Uterus (tissue), 2 donors: ENCODE measurements at regions not wholly inside any gene's neighbourhood (a gene's known extent, or its start where the extent isn't known, plus 50 kb on each side); places are given as distances from the start of the nearest gene placed in this dataset.
"Not testable (repeated sequence)": the region's sequence is repeated elsewhere in the genome, so short reads cannot be mapped to it uniquely, and the experiment has no call there.

Experiments used
- POLR2A ChIP-seq, 2 donors: fragments of 450-650 bp; IDR thresholded peaks; one replicate each; pipeline ENCODE4 v1.6.1; 2016; ENCODE audit warnings: antibody characterized with exemption in 2 of 2, mild to moderate bottlenecking in 1 of 2, moderate library complexity in 1 of 2
- TF ChIP-seq, protein P1 (sequence below), 4 experiments: fragments of 200-600 bp in 2 of 4; fragments of 450-650 bp in 2 of 4; sonication (generic) in 2 of 4; IDR thresholded peaks; one replicate each; pipeline ENCODE4 v1.5.1; 2016 to 2019; ENCODE audit warnings: antibody characterized with exemption in 4 of 4, mild to moderate bottlenecking in 2 of 4, moderate library complexity in 1 of 4

- TF ChIP-seq POLR2A (IDR thresholded peaks at IDR 0.05), result not testable (repeated sequence)
- TF ChIP-seq, protein P1, sequence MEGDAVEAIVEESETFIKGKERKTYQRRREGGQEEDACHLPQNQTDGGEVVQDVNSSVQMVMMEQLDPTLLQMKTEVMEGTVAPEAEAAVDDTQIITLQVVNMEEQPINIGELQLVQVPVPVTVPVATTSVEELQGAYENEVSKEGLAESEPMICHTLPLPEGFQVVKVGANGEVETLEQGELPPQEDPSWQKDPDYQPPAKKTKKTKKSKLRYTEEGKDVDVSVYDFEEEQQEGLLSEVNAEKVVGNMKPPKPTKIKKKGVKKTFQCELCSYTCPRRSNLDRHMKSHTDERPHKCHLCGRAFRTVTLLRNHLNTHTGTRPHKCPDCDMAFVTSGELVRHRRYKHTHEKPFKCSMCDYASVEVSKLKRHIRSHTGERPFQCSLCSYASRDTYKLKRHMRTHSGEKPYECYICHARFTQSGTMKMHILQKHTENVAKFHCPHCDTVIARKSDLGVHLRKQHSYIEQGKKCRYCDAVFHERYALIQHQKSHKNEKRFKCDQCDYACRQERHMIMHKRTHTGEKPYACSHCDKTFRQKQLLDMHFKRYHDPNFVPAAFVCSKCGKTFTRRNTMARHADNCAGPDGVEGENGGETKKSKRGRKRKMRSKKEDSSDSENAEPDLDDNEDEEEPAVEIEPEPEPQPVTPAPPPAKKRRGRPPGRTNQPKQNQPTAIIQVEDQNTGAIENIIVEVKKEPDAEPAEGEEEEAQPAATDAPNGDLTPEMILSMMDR (IDR thresholded peaks at IDR 0.05), result not testable (repeated sequence)
These were observed 95.6 kb downstream of the GPX5 start for GRCh38 chr6:28621268-28621667.
